SK-N-SH (cell line): ENCODE measurements at regions not wholly inside any gene's neighbourhood (a gene's known extent, or its start where the extent isn't known, plus 50 kb on each side); places are given as distances from the start of the nearest gene placed in this dataset.

Experiments
- CTCF ChIA-PET: fragments of 300-600, 350-600 bp; formaldehyde crosslinking; extraction: SDS; loops from one replicate; lab custom pipeline; 2021; lab: Yijun Ruan, JAX
- POLR2A ChIA-PET: fragments of 350-600 bp; sonication (Branson Sonifier 250); formaldehyde crosslinking; extraction: SDS; loops from one replicate; lab custom pipeline; 2020; ENCODE audit warnings: antibody characterized with exemption, inconsistent platforms; lab: Yijun Ruan, JAX
- DNase-seq: peaks from one replicate; pipeline ENCODE4 v3.0.0; 2012
- H2AFZ ChIP-seq: fragments of 200-600 bp; sonication (generic); 2 replicates; pipeline ENCODE4 v1.8.1; 2016; ENCODE audit warnings: antibody characterized with exemption, mild to moderate bottlenecking, low read depth
- H3F3A ChIP-seq: fragments of 200-600 bp; sonication (generic); replicated peaks from 2 replicates; pipeline ENCODE3; 2016; ENCODE audit warnings: antibody characterized with exemption, mild to moderate bottlenecking; ENCODE audit not compliant: insufficient read depth
- H3K27ac ChIP-seq, 2 experiments: fragments of 200-500 bp in 1 of 2; fragments of 200-600 bp in 1 of 2; sonication (Bioruptor generic) in 1 of 2; sonication (generic), shearing (Covaris generic) in 1 of 2; 2 replicates each; pipeline versions ENCODE4 v1.5.1 to v1.6.1; 2014 to 2016; ENCODE audit warnings: low read depth in 2 of 2, inconsistent platforms in 1 of 2, low read length in 1 of 2, mild to moderate bottlenecking in 1 of 2, mixed read lengths in 1 of 2
- H3K27me3 ChIP-seq: fragments of 200-600 bp; sonication (generic), shearing (Covaris generic); 2 replicates; pipeline ENCODE4 v1.6.1; 2016; ENCODE audit warnings: mixed run types; ENCODE audit not compliant: insufficient read depth
- H3K36me3 ChIP-seq, 2 experiments: fragments of 200-500 bp in 1 of 2; fragments of 200-600 bp in 1 of 2; sonication (Bioruptor generic) in 1 of 2; sonication (generic) in 1 of 2; replicated peaks in 1 of 2; 2 replicates each; pipeline versions ENCODE3 to v1.5.1; 2014 to 2016; ENCODE audit warnings: low read length in 1 of 2, mild to moderate bottlenecking in 1 of 2; ENCODE audit not compliant: insufficient read depth in 2 of 2, control insufficient read depth in 1 of 2
- H3K4me1 ChIP-seq, 2 experiments: fragments of 200-500 bp in 1 of 2; fragments of 200-600 bp in 1 of 2; sonication (Bioruptor generic) in 1 of 2; sonication (generic), shearing (Covaris generic) in 1 of 2; 2 replicates each; pipeline versions ENCODE4 v1.5.1 to v1.6.1; 2014 to 2016; ENCODE audit warnings: low read depth in 1 of 2, low read length in 1 of 2, mixed run types in 1 of 2; ENCODE audit not compliant: insufficient read depth in 2 of 2, control insufficient read depth in 1 of 2
- H3K4me2 ChIP-seq: fragments of 200-600 bp; sonication (generic), shearing (Covaris generic); 2 replicates; pipeline ENCODE4 v1.6.1; 2017; ENCODE audit warnings: mixed run types
- H3K4me3 ChIP-seq, 2 experiments: fragments of 200-500 bp in 1 of 2; fragments of 200-600 bp in 1 of 2; sonication (Bioruptor generic) in 1 of 2; sonication (generic), shearing (Covaris generic) in 1 of 2; 2 replicates each; pipeline versions ENCODE4 v1.5.1 to v1.8.1; 2014 to 2016; ENCODE audit warnings: low read depth in 2 of 2, inconsistent platforms in 1 of 2, low read length in 1 of 2, mild to moderate bottlenecking in 1 of 2, mixed read lengths in 1 of 2, moderate library complexity in 1 of 2
- H3K79me2 ChIP-seq: fragments of 200-600 bp; sonication (generic); 2 replicates; pipeline ENCODE4 v1.8.1; 2017; ENCODE audit warnings: mild to moderate bottlenecking; ENCODE audit not compliant: insufficient read depth
- H3K9ac ChIP-seq: fragments of 200-600 bp; sonication (generic); 2 replicates; pipeline ENCODE4 v1.6.1; 2017; ENCODE audit warnings: mixed run types
- H3K9me2 ChIP-seq: fragments of 200-600 bp; sonication (generic); 2 replicates; pipeline ENCODE4 v1.6.1; 2017; ENCODE audit warnings: mixed run types
- H3K9me3 ChIP-seq: fragments of 200-600 bp; sonication (generic); 2 replicates; pipeline ENCODE4 v1.6.1; 2017; ENCODE audit warnings: mixed run types, mild to moderate bottlenecking, moderate library complexity
- H4K20me1 ChIP-seq: fragments of 200-600 bp; sonication (generic); 2 replicates; pipeline ENCODE4 v1.6.1; 2017; ENCODE audit warnings: mild to moderate bottlenecking, mixed run types; ENCODE audit not compliant: insufficient read depth
- CHD2 ChIP-seq: fragments of 150-350 bp; IDR thresholded peaks from 2 replicates; pipeline ENCODE4 v1.6.1; 2018; ENCODE audit warnings: low read length; ENCODE audit not compliant: partially characterized antibody
- ELF1 ChIP-seq: IDR thresholded peaks from 2 replicates; pipeline ENCODE4 v1.4.0; 2012
- EP300 ChIP-seq, 2 experiments: IDR thresholded peaks; 2 replicates each; pipeline versions ENCODE4 v1.4.0 to v1.6.1; 2012; ENCODE audit warnings: borderline replicate concordance in 1 of 2, low read depth in 1 of 2, low read length in 1 of 2
- EZH2phosphoT487 ChIP-seq: fragments of 200-600 bp; sonication (generic); IDR thresholded peaks from 2 replicates; pipeline ENCODE4 v1.6.1; 2017; ENCODE audit warnings: low read depth, mixed run types, mild to moderate bottlenecking, antibody characterized with exemption, moderate library complexity, borderline replicate concordance
- FOSL2 ChIP-seq: IDR thresholded peaks from 2 replicates; pipeline ENCODE4 v1.4.0; 2012; ENCODE audit warnings: low read depth, mild to moderate bottlenecking, moderate library complexity, borderline replicate concordance
- GABPA ChIP-seq: IDR thresholded peaks from 2 replicates; pipeline ENCODE4 v1.4.0; 2012; ENCODE audit warnings: low read depth, mild to moderate bottlenecking
- NRF1 ChIP-seq: IDR thresholded peaks from 2 replicates; pipeline ENCODE4 v1.6.1; 2012; ENCODE audit warnings: low read depth, mild to moderate bottlenecking, low read length
- POLR2AphosphoS5 ChIP-seq: IDR thresholded peaks from 2 replicates; pipeline ENCODE4 v1.6.1; 2012; ENCODE audit warnings: low read depth, low read length
- RCOR1 ChIP-seq: fragments of 150-350 bp; IDR thresholded peaks from 2 replicates; pipeline ENCODE4 v1.6.1; 2017; ENCODE audit warnings: antibody characterized with exemption, low read length
- RFX5 ChIP-seq: IDR thresholded peaks from 2 replicates; pipeline ENCODE4 v1.6.1; 2012; ENCODE audit warnings: mild to moderate bottlenecking, improper control_type of control experiment, low read length
- RXRA ChIP-seq: IDR thresholded peaks from 2 replicates; pipeline ENCODE4 v1.4.0; 2012; ENCODE audit warnings: low read depth, mild to moderate bottlenecking, borderline replicate concordance
- SIN3A ChIP-seq: IDR thresholded peaks from 2 replicates; pipeline ENCODE4 v1.6.1; 2012; ENCODE audit warnings: low read depth, mild to moderate bottlenecking, low read length, moderate library complexity, borderline replicate concordance
- TCF12 ChIP-seq: IDR thresholded peaks from 2 replicates; pipeline ENCODE4 v1.4.0; 2012
- WGBS: methylation state at CpG from one replicate; pipeline ENCODE4 v1.1.6; 2017; ENCODE audit warnings: low lambda C conversion rate; 5-methylcytosine and 5-hydroxymethylcytosine counted together
- TF ChIP-seq, protein P1 (sequence below): IDR thresholded peaks from 2 replicates; pipeline ENCODE4 v1.4.0; 2012; ENCODE audit warnings: low read depth, borderline replicate concordance
- TF ChIP-seq, protein P2 (sequence below): IDR thresholded peaks from 2 replicates; pipeline ENCODE4; 2012
- TF ChIP-seq, protein P3 (sequence below): IDR thresholded peaks from 2 replicates; pipeline ENCODE4 v1.4.0; 2012; ENCODE audit warnings: low read depth, borderline replicate concordance
- TF ChIP-seq, protein P4 (sequence below): fragments of 150-350 bp; IDR thresholded peaks from 2 replicates; pipeline ENCODE4 v1.6.1; 2016; ENCODE audit warnings: mild to moderate bottlenecking, low read depth, low read length
- TF ChIP-seq, protein P5 (sequence below): IDR thresholded peaks from 2 replicates; pipeline ENCODE4 v1.6.1; 2012; ENCODE audit warnings: mild to moderate bottlenecking, low read depth, low read length, moderate library complexity

DNA sequence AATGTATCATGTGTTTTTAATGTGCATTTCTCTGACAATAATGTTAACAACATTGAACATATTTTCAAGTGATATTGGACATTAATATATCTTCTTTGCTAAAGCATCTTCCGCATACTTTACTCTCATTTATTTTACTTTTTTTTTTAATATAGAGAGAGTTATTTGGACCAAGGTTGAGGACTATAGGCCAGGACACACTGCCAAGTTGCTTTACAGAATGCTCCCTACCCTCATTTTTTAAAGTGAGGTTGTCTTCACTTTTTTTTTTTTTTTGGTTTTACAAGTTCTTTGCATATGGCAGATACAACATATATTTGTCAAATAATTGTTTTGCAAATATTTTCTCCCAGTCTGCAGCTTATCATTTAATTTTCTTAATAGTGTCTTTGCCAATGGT lies 201.8 kb downstream of the OSR1 start:
- ChIA-PET POLR2A (no interaction called here), CTCF (interaction anchor here (0.6 to 0.9 kb wide), 3 partner anchors 10 to 242 kb away, joined by 3 read pairs; no protein-coding TSS in a partner anchor)
- no peak for TF ChIP-seq NRF1
- TF ChIP-seq SIN3A: no peak
- no peak for TF ChIP-seq TCF12
- no peak for TF ChIP-seq ELF1
- TF ChIP-seq, protein P1, sequence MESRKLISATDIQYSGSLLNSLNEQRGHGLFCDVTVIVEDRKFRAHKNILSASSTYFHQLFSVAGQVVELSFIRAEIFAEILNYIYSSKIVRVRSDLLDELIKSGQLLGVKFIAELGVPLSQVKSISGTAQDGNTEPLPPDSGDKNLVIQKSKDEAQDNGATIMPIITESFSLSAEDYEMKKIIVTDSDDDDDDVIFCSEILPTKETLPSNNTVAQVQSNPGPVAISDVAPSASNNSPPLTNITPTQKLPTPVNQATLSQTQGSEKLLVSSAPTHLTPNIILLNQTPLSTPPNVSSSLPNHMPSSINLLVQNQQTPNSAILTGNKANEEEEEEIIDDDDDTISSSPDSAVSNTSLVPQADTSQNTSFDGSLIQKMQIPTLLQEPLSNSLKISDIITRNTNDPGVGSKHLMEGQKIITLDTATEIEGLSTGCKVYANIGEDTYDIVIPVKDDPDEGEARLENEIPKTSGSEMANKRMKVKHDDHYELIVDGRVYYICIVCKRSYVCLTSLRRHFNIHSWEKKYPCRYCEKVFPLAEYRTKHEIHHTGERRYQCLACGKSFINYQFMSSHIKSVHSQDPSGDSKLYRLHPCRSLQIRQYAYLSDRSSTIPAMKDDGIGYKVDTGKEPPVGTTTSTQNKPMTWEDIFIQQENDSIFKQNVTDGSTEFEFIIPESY: no peak
- TF ChIP-seq RFX5: no peak
- TF ChIP-seq, protein P2, sequence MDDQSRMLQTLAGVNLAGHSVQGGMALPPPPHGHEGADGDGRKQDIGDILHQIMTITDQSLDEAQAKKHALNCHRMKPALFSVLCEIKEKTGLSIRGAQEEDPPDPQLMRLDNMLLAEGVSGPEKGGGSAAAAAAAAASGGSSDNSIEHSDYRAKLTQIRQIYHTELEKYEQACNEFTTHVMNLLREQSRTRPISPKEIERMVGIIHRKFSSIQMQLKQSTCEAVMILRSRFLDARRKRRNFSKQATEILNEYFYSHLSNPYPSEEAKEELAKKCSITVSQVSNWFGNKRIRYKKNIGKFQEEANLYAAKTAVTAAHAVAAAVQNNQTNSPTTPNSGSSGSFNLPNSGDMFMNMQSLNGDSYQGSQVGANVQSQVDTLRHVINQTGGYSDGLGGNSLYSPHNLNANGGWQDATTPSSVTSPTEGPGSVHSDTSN: no peak
- no peak for TF ChIP-seq RXRA
- no peak for TF ChIP-seq GABPA
- TF ChIP-seq RCOR1: no peak
- no peak for TF ChIP-seq EZH2phosphoT487
- TF ChIP-seq, protein P3, sequence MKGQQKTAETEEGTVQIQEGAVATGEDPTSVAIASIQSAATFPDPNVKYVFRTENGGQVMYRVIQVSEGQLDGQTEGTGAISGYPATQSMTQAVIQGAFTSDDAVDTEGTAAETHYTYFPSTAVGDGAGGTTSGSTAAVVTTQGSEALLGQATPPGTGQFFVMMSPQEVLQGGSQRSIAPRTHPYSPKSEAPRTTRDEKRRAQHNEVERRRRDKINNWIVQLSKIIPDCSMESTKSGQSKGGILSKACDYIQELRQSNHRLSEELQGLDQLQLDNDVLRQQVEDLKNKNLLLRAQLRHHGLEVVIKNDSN: no peak
- TF ChIP-seq, protein P4, sequence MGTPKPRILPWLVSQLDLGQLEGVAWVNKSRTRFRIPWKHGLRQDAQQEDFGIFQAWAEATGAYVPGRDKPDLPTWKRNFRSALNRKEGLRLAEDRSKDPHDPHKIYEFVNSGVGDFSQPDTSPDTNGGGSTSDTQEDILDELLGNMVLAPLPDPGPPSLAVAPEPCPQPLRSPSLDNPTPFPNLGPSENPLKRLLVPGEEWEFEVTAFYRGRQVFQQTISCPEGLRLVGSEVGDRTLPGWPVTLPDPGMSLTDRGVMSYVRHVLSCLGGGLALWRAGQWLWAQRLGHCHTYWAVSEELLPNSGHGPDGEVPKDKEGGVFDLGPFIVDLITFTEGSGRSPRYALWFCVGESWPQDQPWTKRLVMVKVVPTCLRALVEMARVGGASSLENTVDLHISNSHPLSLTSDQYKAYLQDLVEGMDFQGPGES: no peak
- no peak for TF ChIP-seq EP300 (IDR thresholded peaks at IDR 0.05; ENCODE audit: borderline replicate concordance in 1 of 2, low read depth in 1 of 2, low read length in 1 of 2)
- no peak for TF ChIP-seq FOSL2
- TF ChIP-seq POLR2AphosphoS5: no peak
- TF ChIP-seq, protein P5, sequence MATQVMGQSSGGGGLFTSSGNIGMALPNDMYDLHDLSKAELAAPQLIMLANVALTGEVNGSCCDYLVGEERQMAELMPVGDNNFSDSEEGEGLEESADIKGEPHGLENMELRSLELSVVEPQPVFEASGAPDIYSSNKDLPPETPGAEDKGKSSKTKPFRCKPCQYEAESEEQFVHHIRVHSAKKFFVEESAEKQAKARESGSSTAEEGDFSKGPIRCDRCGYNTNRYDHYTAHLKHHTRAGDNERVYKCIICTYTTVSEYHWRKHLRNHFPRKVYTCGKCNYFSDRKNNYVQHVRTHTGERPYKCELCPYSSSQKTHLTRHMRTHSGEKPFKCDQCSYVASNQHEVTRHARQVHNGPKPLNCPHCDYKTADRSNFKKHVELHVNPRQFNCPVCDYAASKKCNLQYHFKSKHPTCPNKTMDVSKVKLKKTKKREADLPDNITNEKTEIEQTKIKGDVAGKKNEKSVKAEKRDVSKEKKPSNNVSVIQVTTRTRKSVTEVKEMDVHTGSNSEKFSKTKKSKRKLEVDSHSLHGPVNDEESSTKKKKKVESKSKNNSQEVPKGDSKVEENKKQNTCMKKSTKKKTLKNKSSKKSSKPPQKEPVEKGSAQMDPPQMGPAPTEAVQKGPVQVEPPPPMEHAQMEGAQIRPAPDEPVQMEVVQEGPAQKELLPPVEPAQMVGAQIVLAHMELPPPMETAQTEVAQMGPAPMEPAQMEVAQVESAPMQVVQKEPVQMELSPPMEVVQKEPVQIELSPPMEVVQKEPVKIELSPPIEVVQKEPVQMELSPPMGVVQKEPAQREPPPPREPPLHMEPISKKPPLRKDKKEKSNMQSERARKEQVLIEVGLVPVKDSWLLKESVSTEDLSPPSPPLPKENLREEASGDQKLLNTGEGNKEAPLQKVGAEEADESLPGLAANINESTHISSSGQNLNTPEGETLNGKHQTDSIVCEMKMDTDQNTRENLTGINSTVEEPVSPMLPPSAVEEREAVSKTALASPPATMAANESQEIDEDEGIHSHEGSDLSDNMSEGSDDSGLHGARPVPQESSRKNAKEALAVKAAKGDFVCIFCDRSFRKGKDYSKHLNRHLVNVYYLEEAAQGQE: no peak
- TF ChIP-seq CHD2: no peak
- Histone ChIP-seq H3K36me3 (no peaks in the 10 kb centered on the region), H3K27ac (no peak overlapping the region), H3K9me2 (no peaks in the 10 kb centered on the region), H3K4me1 (peaks cover 5 to 13% of the 10 kb centered on the region in 2 experiments; a peak in 2 of 4 replicates), H3F3A (no peaks in the 10 kb centered on the region), H4K20me1 (no peaks in the 10 kb centered on the region), H3K4me3 (no peak overlapping the region), H3K27me3 (no peaks in the 10 kb centered on the region), H3K9ac (no peak overlapping the region), H3K79me2 (no peaks in the 10 kb centered on the region), H3K4me2 (no peak overlapping the region), H2AFZ (no peak overlapping the region), H3K9me3 (peaks cover 6% of the 10 kb centered on the region; the same call in 1 of the 2 replicates)
- no peak for DNase-seq
- 100% methylated on average over 1 of the region's 1 CpG for WGBS
